ENCODE measurements at regions not wholly inside any gene's neighbourhood (a gene's known extent, or its start where the extent isn't known, plus 50 kb on each side); places are given as distances from the start of the nearest gene placed in this dataset.

DNA sequence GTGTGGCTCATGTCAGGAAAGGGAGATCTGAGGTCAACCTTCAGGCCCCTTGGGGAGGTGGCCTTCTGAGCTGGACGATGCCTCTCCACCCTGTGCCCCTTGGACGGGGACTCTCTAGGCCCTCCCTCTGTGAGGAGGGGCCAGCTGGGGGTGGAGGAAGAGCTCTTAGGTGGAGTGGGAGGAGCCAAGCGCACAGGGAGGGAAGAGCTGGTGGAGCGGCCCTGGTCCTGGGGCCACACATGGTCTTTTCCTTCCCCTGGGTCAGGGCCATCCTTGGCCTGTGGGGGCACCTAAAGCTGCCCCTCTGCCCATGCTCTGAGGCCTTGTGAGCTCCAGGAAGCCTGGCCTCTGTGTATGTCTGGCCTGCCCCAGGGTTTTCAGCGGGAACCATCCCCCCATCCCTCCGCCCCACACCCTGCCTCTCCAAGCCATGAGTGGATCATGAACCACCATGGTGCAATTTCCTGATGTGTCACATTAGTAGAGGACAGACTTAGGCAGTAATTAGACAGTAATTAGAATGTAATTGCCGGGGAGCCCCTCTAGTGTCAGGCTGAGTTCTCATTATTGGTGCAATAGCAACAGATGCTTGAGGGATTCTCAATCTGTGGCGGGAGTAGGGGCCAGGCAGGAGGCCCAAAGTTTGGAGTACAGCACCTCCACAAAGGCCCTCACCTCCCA, 63.0 kb downstream of the GLI2 start:
- no peaks in the 10 kb centered on the region for H3K9me3 Mint-ChIP-seq
- TF ChIP-seq, protein P1, sequence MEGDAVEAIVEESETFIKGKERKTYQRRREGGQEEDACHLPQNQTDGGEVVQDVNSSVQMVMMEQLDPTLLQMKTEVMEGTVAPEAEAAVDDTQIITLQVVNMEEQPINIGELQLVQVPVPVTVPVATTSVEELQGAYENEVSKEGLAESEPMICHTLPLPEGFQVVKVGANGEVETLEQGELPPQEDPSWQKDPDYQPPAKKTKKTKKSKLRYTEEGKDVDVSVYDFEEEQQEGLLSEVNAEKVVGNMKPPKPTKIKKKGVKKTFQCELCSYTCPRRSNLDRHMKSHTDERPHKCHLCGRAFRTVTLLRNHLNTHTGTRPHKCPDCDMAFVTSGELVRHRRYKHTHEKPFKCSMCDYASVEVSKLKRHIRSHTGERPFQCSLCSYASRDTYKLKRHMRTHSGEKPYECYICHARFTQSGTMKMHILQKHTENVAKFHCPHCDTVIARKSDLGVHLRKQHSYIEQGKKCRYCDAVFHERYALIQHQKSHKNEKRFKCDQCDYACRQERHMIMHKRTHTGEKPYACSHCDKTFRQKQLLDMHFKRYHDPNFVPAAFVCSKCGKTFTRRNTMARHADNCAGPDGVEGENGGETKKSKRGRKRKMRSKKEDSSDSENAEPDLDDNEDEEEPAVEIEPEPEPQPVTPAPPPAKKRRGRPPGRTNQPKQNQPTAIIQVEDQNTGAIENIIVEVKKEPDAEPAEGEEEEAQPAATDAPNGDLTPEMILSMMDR (IDR thresholded peaks at IDR 0.05; ENCODE audit: unreplicated experiment in 3 of 3): no peak
- peak overlapping the region in 2 of 3 experiments; percentile 90 to 94 for H3K27ac Mint-ChIP-seq
- H3K4me3 Mint-ChIP-seq: no peak overlapping the region
- peaks cover 46% of the 10 kb centered on the region for H3K27me3 Mint-ChIP-seq (ENCODE audit: low read depth)
- peaks cover 7% of the 10 kb centered on the region for H3K36me3 Mint-ChIP-seq (ENCODE audit: low read depth)
- peaks cover 79% of the 10 kb centered on the region for H3K4me1 Mint-ChIP-seq

DNA sequence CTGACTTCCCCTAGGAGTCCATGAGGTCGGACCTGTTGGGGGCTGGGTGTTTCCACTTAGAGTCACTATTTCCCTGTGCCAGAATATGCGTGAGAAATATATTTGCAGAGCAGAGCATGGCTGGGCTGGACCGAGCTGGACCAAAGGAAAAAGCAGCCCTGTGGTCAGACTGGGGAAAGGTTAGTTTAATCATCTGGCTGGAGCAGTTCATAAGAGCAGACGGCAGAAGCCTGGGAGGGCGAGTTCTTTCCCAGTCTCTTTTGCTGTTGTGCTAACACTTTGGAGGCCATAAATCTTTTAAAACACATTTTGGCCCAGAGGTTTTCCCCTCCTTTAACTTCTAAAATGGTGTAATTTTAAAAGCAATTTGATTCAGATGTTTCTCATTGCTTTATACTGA, 66.5 kb downstream of the GLI2 start:
- TF ChIP-seq, protein P1 (IDR thresholded peaks at IDR 0.05; ENCODE audit: unreplicated experiment in 3 of 3): no peak
- Mint-ChIP-seq H3K27ac (peak overlapping the region; percentile 36 to 67 (median 56)), H3K9me3 (no peaks in the 10 kb centered on the region), H3K27me3 (ENCODE audit: low read depth) (peaks cover 46% of the 10 kb centered on the region), H3K4me1 (peaks cover 74% of the 10 kb centered on the region), H3K4me3 (no peak overlapping the region), H3K36me3 (ENCODE audit: low read depth) (peaks cover 7% of the 10 kb centered on the region)

DNA sequence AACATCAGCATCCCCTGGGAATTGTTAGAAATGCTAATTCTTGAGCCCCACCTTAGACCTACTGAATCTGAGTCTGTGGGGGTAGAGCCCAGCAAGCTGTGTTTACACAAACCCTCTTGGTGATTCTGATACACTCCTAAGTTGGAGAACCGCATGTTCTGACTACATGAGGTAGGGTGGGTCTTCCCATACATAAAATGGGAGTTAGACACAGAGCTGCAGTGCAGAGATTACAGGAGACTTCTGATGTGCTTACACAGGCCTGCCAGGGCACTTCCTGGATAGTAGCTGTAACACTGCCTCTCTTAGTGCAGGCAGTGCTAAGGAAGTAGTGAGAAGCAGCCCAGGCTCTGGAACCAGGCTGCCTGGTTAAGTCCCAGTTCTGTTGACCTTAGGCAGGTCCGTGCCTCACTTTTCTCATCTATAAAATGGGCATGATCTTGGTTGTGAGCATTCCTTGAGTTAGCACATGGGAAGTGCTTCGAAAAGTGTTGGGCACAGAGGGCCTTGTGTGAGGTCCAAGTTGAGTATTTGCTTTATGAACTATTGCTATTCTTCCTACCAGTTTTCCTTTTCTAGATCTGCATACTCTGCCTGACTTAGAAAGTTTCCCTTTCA, 67.3 kb downstream of the GLI2 start:
- TF ChIP-seq, protein P1 (IDR thresholded peaks at IDR 0.05; ENCODE audit: unreplicated experiment in 3 of 3): no peak
- peaks cover 42% of the 10 kb centered on the region for H3K27me3 Mint-ChIP-seq (ENCODE audit: low read depth)
- peaks cover 7% of the 10 kb centered on the region for H3K36me3 Mint-ChIP-seq (ENCODE audit: low read depth)
- peaks cover 66% of the 10 kb centered on the region for H3K4me1 Mint-ChIP-seq
- no peaks in the 10 kb centered on the region for H3K9me3 Mint-ChIP-seq
- peak overlapping the region; percentile 36 to 67 (median 56) for H3K27ac Mint-ChIP-seq
- H3K4me3 Mint-ChIP-seq: no peak overlapping the region

DNA sequence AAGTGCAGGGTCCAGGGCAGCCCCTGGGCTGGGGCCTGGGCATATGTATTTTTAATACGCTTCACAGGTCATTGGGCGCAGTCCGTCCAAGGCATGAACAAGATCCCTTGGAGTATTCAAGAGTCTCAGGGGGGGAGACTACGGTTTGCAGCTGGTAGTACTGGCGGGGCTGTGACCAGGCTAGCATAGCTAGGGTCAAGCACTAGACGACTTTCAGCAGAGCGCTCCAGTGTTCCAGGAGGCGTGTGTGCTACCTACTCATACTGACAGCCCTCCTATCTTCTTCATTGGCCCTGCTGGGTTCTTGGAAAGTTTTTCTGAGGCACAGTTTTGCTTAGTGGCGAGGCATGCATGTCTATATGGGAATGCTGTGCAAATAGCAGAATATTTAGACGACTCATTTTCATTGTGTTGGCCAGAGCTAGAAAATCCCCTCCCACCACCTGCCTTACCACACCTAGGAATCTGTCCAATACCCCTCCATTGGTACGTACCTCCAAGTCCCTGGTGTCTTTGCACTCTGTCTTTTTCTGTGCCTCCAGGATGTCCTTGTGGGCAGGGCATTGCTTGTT, 68.2 kb downstream of the GLI2 start:
- TF ChIP-seq, protein P1 (IDR thresholded peaks at IDR 0.05; ENCODE audit: unreplicated experiment in 3 of 3): no peak
- Mint-ChIP-seq H3K27ac (peak overlapping the region; percentile 22 to 67 (median 22)), H3K9me3 (no peaks in the 10 kb centered on the region), H3K27me3 (ENCODE audit: low read depth) (peaks cover 39% of the 10 kb centered on the region), H3K4me1 (peaks cover 59% of the 10 kb centered on the region), H3K36me3 (ENCODE audit: low read depth) (peaks cover 7% of the 10 kb centered on the region), H3K4me3 (no peak overlapping the region)

DNA sequence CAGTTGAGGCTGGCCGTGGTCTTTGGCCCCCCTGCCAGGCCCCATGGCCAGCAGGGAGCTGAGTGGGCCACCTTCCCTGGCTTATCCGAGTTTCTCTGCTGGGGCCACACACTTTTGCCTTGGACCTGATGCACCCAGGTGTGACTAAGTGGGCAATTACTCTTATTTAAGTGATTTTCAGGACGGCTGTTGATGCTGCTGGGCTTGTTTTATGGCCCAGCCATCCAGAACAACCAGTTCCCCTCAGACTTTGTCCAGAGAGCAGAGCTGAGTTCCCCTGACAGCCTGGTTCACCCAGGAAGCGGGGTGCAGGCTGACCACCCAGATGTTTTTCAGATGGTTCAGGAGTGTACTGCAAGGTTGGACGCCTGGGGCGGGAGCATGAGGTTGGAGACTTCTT, 68.8 kb downstream of the GLI2 start:
- H3K27ac Mint-ChIP-seq: no peak overlapping the region
- H3K4me3 Mint-ChIP-seq: no peak overlapping the region
- TF ChIP-seq, protein P1 (IDR thresholded peaks at IDR 0.05; ENCODE audit: unreplicated experiment in 3 of 3): no peak
- H3K4me1 Mint-ChIP-seq: peaks cover 59% of the 10 kb centered on the region
- no peaks in the 10 kb centered on the region for H3K9me3 Mint-ChIP-seq
- peaks cover 36% of the 10 kb centered on the region for H3K27me3 Mint-ChIP-seq (ENCODE audit: low read depth)
- peaks cover 10% of the 10 kb centered on the region for H3K36me3 Mint-ChIP-seq (ENCODE audit: low read depth)

Data from nephron (organoid).